ENCODE measurements at regions not wholly inside any gene's neighbourhood (a gene's known extent, or its start where the extent isn't known, plus 50 kb on each side); places are given as distances from the start of the nearest gene placed in this dataset.

DNA sequence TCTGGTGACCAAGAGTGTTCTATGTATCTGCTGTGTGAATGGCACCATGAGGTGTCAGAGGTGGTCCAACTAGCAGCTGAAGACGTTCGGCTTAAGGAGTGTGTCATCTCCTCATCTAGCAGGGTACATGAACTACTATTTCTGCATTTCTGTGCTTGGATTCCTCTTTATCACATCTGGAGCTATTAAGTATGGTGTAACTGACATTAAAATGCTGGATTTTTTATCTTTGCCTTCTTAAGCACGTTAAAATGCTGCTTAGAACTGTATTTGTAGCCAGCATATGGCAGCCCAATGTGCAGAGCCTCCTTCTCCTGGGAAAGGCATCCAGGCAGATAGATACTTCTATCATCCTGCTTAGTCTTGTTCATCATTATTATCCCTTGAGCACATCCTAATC is 409.3 kb upstream of the MMADHC start:
- Histone ChIP-seq H3K4me1 (ENCODE audit: control insufficient read depth, extremely low read depth, insufficient read depth, low read length) (peaks cover 3% of the 10 kb centered on the region), H3K27me3 (ENCODE audit: control insufficient read depth, insufficient read depth, low read length) (no peaks in the 10 kb centered on the region), H3K9ac (ENCODE audit: insufficient read depth, low read length) (no peak overlapping the region), H4K20me1 (ENCODE audit: control insufficient read depth, extremely low read depth, insufficient read depth, low read length) (no peaks in the 10 kb centered on the region), H3K4me3 (replicated peaks in 1 of 4; ENCODE audit: control extremely low read depth in 1 of 4, insufficient read depth in 1 of 4, low read depth in 3 of 4, low read length in 4 of 4) (no peak overlapping the region), H3K27ac (ENCODE audit: insufficient read depth, low read length) (no peak overlapping the region), H3K36me3 (ENCODE audit: control insufficient read depth, insufficient read depth, low read length) (no peaks in the 10 kb centered on the region), H3K4me2 (ENCODE audit: extremely low read depth, insufficient read depth, low read length) (no peak overlapping the region), H3K79me2 (ENCODE audit: control insufficient read depth, insufficient read depth, low read length) (no peaks in the 10 kb centered on the region), H2AFZ (ENCODE audit: low read length) (no peak overlapping the region), H3K9me3 (ENCODE audit: control insufficient read depth, insufficient read depth, low read depth, low read length) (no peaks in the 10 kb centered on the region)
- TF ChIP-seq, protein P1, sequence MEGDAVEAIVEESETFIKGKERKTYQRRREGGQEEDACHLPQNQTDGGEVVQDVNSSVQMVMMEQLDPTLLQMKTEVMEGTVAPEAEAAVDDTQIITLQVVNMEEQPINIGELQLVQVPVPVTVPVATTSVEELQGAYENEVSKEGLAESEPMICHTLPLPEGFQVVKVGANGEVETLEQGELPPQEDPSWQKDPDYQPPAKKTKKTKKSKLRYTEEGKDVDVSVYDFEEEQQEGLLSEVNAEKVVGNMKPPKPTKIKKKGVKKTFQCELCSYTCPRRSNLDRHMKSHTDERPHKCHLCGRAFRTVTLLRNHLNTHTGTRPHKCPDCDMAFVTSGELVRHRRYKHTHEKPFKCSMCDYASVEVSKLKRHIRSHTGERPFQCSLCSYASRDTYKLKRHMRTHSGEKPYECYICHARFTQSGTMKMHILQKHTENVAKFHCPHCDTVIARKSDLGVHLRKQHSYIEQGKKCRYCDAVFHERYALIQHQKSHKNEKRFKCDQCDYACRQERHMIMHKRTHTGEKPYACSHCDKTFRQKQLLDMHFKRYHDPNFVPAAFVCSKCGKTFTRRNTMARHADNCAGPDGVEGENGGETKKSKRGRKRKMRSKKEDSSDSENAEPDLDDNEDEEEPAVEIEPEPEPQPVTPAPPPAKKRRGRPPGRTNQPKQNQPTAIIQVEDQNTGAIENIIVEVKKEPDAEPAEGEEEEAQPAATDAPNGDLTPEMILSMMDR (conservative IDR thresholded peaks at IDR 0.05 in 1 of 2, IDR thresholded peaks at IDR 0.05 in 1 of 2; ENCODE audit: low read depth in 1 of 2, low read length in 2 of 2) = no peak
- no peak for TF ChIP-seq EZH2 (IDR thresholded peaks at IDR 0.05; ENCODE audit: low read length, missing control alignments)
- DNase-seq (ENCODE audit: low read depth in 2 of 2) = no peak

DNA sequence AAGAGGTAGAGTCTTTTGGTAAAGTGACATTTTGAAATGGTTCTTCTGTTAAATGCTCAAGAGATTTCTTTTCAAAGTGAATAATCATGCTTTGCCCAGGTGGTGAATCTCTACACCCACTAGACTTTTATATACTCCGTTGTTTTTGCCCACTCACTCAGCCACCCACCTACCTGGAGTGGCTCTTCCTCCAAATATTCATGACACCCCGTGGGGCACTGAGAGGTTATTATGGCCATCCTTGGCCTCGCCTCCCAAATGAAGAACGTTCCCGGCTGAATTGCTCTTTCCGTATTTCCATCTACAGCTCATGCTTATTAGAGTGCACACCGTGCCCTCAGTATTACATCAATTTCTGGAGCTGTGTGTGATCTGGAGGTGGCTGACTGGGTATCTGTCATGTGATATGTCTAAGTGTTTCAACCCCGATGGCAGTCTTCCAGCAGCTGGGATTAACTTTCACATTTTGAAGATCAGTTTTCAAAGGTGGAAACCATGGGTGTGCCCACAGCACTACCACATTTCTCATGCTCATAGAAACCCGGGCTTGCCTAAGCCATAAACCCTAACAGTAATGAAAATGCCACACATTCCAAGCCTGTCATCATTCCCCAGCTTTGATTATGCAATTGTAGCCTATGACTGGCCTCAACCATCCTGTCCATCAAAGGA is 406.6 kb upstream of the MMADHC start:
- Histone ChIP-seq H3K4me2 (ENCODE audit: extremely low read depth, insufficient read depth, low read length) (no peak overlapping the region), H3K27me3 (ENCODE audit: control insufficient read depth, insufficient read depth, low read length) (no peaks in the 10 kb centered on the region), H3K4me1 (ENCODE audit: control insufficient read depth, extremely low read depth, insufficient read depth, low read length) (peaks cover 3% of the 10 kb centered on the region), H3K9ac (ENCODE audit: insufficient read depth, low read length) (no peak overlapping the region), H3K4me3 (replicated peaks in 1 of 4; ENCODE audit: control extremely low read depth in 1 of 4, insufficient read depth in 1 of 4, low read depth in 3 of 4, low read length in 4 of 4) (no peak overlapping the region), H4K20me1 (ENCODE audit: control insufficient read depth, extremely low read depth, insufficient read depth, low read length) (no peaks in the 10 kb centered on the region), H2AFZ (ENCODE audit: low read length) (no peak overlapping the region), H3K79me2 (ENCODE audit: control insufficient read depth, insufficient read depth, low read length) (no peaks in the 10 kb centered on the region), H3K36me3 (ENCODE audit: control insufficient read depth, insufficient read depth, low read length) (no peaks in the 10 kb centered on the region), H3K9me3 (ENCODE audit: control insufficient read depth, insufficient read depth, low read depth, low read length) (no peaks in the 10 kb centered on the region), H3K27ac (ENCODE audit: insufficient read depth, low read length) (no peak overlapping the region)
- peak; percentile 61 to 66 for DNase-seq (ENCODE audit: low read depth in 2 of 2)
- TF ChIP-seq EZH2 (IDR thresholded peaks at IDR 0.05; ENCODE audit: low read length, missing control alignments) = no peak
- TF ChIP-seq, protein P1 (conservative IDR thresholded peaks at IDR 0.05 in 1 of 2, IDR thresholded peaks at IDR 0.05 in 1 of 2; ENCODE audit: low read depth in 1 of 2, low read length in 2 of 2) = no peak

DNA sequence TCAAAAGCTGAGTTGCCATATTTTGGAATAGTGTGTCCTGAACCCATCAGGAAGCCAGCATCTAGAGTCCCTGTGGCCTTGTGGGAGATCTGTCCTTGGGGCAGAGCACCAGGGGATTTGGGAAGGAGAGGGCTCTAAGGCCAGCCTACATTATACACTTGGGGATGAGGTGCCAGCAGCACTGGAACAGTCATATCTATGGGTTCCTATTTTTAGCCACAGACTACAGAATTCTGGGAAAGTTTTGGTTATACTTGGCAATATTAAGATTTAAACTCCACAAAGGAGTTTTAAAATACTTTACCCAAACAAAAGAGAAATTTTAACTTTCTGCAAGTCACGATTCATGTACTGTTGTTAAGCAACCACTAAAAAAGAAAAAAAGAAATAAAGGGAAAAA is 405.7 kb upstream of the MMADHC start:
- H3K79me2 ChIP-seq (ENCODE audit: control insufficient read depth, insufficient read depth, low read length) = no peaks in the 10 kb centered on the region
- no peaks in the 10 kb centered on the region for H3K9me3 ChIP-seq (ENCODE audit: control insufficient read depth, insufficient read depth, low read depth, low read length)
- H3K4me3 ChIP-seq (replicated peaks in 1 of 4; ENCODE audit: control extremely low read depth in 1 of 4, insufficient read depth in 1 of 4, low read depth in 3 of 4, low read length in 4 of 4) = no peak overlapping the region
- no peak overlapping the region for H3K27ac ChIP-seq (ENCODE audit: insufficient read depth, low read length)
- no peak overlapping the region for H3K9ac ChIP-seq (ENCODE audit: insufficient read depth, low read length)
- H3K4me2 ChIP-seq (ENCODE audit: extremely low read depth, insufficient read depth, low read length) = no peak overlapping the region
- peaks cover 3% of the 10 kb centered on the region for H3K4me1 ChIP-seq (ENCODE audit: control insufficient read depth, extremely low read depth, insufficient read depth, low read length)
- no peak for TF ChIP-seq EZH2 (IDR thresholded peaks at IDR 0.05; ENCODE audit: low read length, missing control alignments)
- TF ChIP-seq, protein P1 (conservative IDR thresholded peaks at IDR 0.05 in 1 of 2, IDR thresholded peaks at IDR 0.05 in 1 of 2; ENCODE audit: low read depth in 1 of 2, low read length in 2 of 2) = no peak
- DNase-seq (ENCODE audit: low read depth in 2 of 2) = no peak
- no peaks in the 10 kb centered on the region for H3K36me3 ChIP-seq (ENCODE audit: control insufficient read depth, insufficient read depth, low read length)
- H2AFZ ChIP-seq (ENCODE audit: low read length) = no peak overlapping the region
- H3K27me3 ChIP-seq (ENCODE audit: control insufficient read depth, insufficient read depth, low read length) = no peaks in the 10 kb centered on the region
- H4K20me1 ChIP-seq (ENCODE audit: control insufficient read depth, extremely low read depth, insufficient read depth, low read length) = no peaks in the 10 kb centered on the region

All from fibroblast of lung (primary cell).